ENCODE measurements at regions not wholly inside any gene's neighbourhood (a gene's known extent, or its start where the extent isn't known, plus 50 kb on each side); places are given as distances from the start of the nearest gene placed in this dataset.

- Histone ChIP-seq H3K4me1 (ENCODE audit: low read length) (no peaks in the 10 kb centered on the region), H3K27ac (ENCODE audit: low read length) (no peak overlapping the region), H2AFZ (ENCODE audit: low read length) (no peak overlapping the region), H3K9me2 (replicated peaks; ENCODE audit: insufficient read depth, low read length) (no peaks in the 10 kb centered on the region), H3K36me3 (replicated peaks; ENCODE audit: insufficient read depth, low read length) (no peaks in the 10 kb centered on the region), H3K9me3 (replicated peaks; ENCODE audit: insufficient read depth, low read length) (no peaks in the 10 kb centered on the region), H4K20me1 (ENCODE audit: insufficient read depth, low read length) (no peaks in the 10 kb centered on the region), H3K4me3 (ENCODE audit: low read length) (no peak overlapping the region), H3K9ac (ENCODE audit: low read length) (no peak overlapping the region), H3K4me2 (ENCODE audit: low read depth, low read length) (no peak overlapping the region), H3K79me2 (ENCODE audit: low read length) (no peaks in the 10 kb centered on the region), H3K27me3 (replicated peaks; ENCODE audit: insufficient read depth, low read length) (no peaks in the 10 kb centered on the region), H3F3A (ENCODE audit: insufficient read depth, low read length) (no peaks in the 10 kb centered on the region)
- TF ChIP-seq EZH2phosphoT487 (IDR thresholded peaks at IDR 0.05; ENCODE audit: low read length), result no peak
- DNase-seq, result no peak
Measured at GRCh38 chr22:47929073-47929472, 1166.6 kb downstream of the TBC1D22A start.

DNA sequence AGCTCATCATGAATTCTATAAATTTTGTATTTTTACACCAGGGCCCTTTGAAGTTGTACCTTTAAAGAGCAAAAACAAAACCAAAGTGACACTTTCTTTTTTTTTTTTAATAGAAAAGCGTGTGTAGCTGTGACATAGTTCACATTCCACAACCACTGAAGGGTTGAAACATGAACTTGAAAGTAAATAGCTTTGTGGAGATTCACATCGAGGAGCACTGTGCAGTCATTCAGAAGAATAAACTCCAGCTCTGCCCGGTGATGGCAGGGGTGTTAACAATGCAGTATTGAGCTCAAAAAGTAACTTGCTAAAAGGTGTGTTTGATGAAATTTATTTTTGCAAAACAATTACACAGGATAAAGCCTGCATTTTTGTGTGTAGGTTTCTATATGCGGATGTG, 1166.2 kb downstream of the TBC1D22A start:
- H3K9me3 ChIP-seq (replicated peaks; ENCODE audit: insufficient read depth, low read length), result no peaks in the 10 kb centered on the region
- H3F3A ChIP-seq (ENCODE audit: insufficient read depth, low read length), result no peaks in the 10 kb centered on the region
- H3K79me2 ChIP-seq (ENCODE audit: low read length), result no peaks in the 10 kb centered on the region
- H3K4me1 ChIP-seq (ENCODE audit: low read length), result no peaks in the 10 kb centered on the region
- no peak overlapping the region for H3K9ac ChIP-seq (ENCODE audit: low read length)
- H3K27ac ChIP-seq (ENCODE audit: low read length), result no peak overlapping the region
- no peaks in the 10 kb centered on the region for H3K27me3 ChIP-seq (replicated peaks; ENCODE audit: insufficient read depth, low read length)
- H3K36me3 ChIP-seq (replicated peaks; ENCODE audit: insufficient read depth, low read length), result no peaks in the 10 kb centered on the region
- no peak overlapping the region for H3K4me3 ChIP-seq (ENCODE audit: low read length)
- DNase-seq, result no peak
- no peaks in the 10 kb centered on the region for H4K20me1 ChIP-seq (ENCODE audit: insufficient read depth, low read length)
- H2AFZ ChIP-seq (ENCODE audit: low read length), result no peak overlapping the region
- TF ChIP-seq EZH2 (optimal IDR thresholded peaks at IDR 0.05; ENCODE audit: low read depth, low read length) (no peak), EZH2phosphoT487 (IDR thresholded peaks at IDR 0.05; ENCODE audit: low read length) (no peak)
- TF ChIP-seq, protein P1, sequence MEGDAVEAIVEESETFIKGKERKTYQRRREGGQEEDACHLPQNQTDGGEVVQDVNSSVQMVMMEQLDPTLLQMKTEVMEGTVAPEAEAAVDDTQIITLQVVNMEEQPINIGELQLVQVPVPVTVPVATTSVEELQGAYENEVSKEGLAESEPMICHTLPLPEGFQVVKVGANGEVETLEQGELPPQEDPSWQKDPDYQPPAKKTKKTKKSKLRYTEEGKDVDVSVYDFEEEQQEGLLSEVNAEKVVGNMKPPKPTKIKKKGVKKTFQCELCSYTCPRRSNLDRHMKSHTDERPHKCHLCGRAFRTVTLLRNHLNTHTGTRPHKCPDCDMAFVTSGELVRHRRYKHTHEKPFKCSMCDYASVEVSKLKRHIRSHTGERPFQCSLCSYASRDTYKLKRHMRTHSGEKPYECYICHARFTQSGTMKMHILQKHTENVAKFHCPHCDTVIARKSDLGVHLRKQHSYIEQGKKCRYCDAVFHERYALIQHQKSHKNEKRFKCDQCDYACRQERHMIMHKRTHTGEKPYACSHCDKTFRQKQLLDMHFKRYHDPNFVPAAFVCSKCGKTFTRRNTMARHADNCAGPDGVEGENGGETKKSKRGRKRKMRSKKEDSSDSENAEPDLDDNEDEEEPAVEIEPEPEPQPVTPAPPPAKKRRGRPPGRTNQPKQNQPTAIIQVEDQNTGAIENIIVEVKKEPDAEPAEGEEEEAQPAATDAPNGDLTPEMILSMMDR (IDR thresholded peaks at IDR 0.05; ENCODE audit: low read length), result no peak
- no peaks in the 10 kb centered on the region for H3K9me2 ChIP-seq (replicated peaks; ENCODE audit: insufficient read depth, low read length)
- H3K4me2 ChIP-seq (ENCODE audit: low read depth, low read length), result no peak overlapping the region

DNA sequence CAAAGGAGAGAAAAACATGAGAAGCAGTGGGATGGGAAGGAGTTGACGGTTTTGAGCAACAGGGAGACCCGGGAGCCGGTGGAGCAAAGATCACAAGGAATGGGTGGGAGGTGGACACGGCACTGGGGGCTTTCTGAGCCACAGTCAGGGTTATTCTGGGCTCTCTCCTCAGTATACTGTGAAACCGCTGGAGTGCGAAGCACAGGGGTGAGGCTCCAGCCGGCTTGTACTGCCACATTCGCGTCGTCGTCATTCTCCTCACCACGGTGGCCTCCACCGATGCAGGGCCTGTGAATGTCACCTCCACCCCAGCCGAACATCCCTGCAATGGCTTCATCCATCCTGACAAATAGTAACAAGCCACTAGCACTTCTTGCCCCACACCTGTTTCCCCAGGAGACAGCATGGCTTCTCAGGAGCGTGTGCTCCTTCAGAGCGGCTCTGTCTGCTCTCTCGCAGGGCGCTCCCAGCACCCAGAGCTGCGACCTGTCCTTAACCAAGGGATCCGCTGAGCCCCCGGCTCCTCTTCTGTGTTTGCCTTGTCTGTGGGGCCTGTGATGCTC, 1165.3 kb downstream of the TBC1D22A start:
- H3K9ac ChIP-seq (ENCODE audit: low read length), result no peak overlapping the region
- DNase-seq, result no peak

DNA sequence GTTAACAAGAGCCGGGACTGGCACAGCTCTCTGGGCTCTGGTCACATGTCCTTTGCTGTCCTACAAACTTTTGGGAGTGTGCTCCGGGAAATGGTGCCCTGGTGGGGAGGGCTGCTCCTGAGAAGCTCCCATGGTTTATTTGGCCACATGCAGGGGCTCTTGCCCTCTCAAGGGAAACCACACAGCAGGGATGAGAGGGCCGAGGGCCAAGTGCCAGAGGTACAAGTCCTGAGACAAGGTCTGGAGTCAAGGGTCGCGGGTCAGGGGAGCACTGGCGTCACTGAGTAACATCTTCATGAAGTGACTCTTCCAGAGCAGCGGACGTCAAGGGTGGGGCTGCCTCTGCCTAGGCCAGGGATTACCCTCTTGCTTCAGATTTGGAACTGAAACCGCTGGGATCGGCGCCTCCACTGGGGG, 1160.6 kb downstream of the TBC1D22A start:
- H3K36me3 ChIP-seq (replicated peaks; ENCODE audit: insufficient read depth, low read length), result no peaks in the 10 kb centered on the region
- H3K4me2 ChIP-seq (ENCODE audit: low read depth, low read length), result no peak overlapping the region
- H3F3A ChIP-seq (ENCODE audit: insufficient read depth, low read length), result peaks cover 8% of the 10 kb centered on the region; the same call in 1 of the 2 replicates
- H3K9me3 ChIP-seq (replicated peaks; ENCODE audit: insufficient read depth, low read length), result no peaks in the 10 kb centered on the region
- no peaks in the 10 kb centered on the region for H3K27me3 ChIP-seq (replicated peaks; ENCODE audit: insufficient read depth, low read length)
- TF ChIP-seq, protein P1 (IDR thresholded peaks at IDR 0.05; ENCODE audit: low read length), result no peak
- no peak for TF ChIP-seq EZH2 (optimal IDR thresholded peaks at IDR 0.05; ENCODE audit: low read depth, low read length)
- no peak for TF ChIP-seq EZH2phosphoT487 (IDR thresholded peaks at IDR 0.05; ENCODE audit: low read length)
- no peak for DNase-seq
- H3K4me3 ChIP-seq (ENCODE audit: low read length), result no peak overlapping the region
- no peak overlapping the region for H3K9ac ChIP-seq (ENCODE audit: low read length)
- H2AFZ ChIP-seq (ENCODE audit: low read length), result no peak overlapping the region
- no peaks in the 10 kb centered on the region for H3K9me2 ChIP-seq (replicated peaks; ENCODE audit: insufficient read depth, low read length)
- peaks cover 16% of the 10 kb centered on the region for H3K4me1 ChIP-seq (ENCODE audit: low read length)
- H3K79me2 ChIP-seq (ENCODE audit: low read length), result no peaks in the 10 kb centered on the region
- no peak overlapping the region for H3K27ac ChIP-seq (ENCODE audit: low read length)
- no peaks in the 10 kb centered on the region for H4K20me1 ChIP-seq (ENCODE audit: insufficient read depth, low read length)

More for the DNA sequence above, 1165.3 kb downstream of the TBC1D22A start:
- H3K4me3 ChIP-seq (ENCODE audit: low read length), result no peak overlapping the region
- H4K20me1 ChIP-seq (ENCODE audit: insufficient read depth, low read length), result no peaks in the 10 kb centered on the region
- H3K36me3 ChIP-seq (replicated peaks; ENCODE audit: insufficient read depth, low read length), result no peaks in the 10 kb centered on the region
- H3K4me2 ChIP-seq (ENCODE audit: low read depth, low read length), result no peak overlapping the region
- TF ChIP-seq EZH2phosphoT487 (IDR thresholded peaks at IDR 0.05; ENCODE audit: low read length) (no peak), EZH2 (optimal IDR thresholded peaks at IDR 0.05; ENCODE audit: low read depth, low read length) (no peak)
- TF ChIP-seq, protein P1 (IDR thresholded peaks at IDR 0.05; ENCODE audit: low read length), result no peak
- no peaks in the 10 kb centered on the region for H3K79me2 ChIP-seq (ENCODE audit: low read length)
- H3K4me1 ChIP-seq (ENCODE audit: low read length), result no peaks in the 10 kb centered on the region
- no peaks in the 10 kb centered on the region for H3K27me3 ChIP-seq (replicated peaks; ENCODE audit: insufficient read depth, low read length)
- H3K9me3 ChIP-seq (replicated peaks; ENCODE audit: insufficient read depth, low read length), result no peaks in the 10 kb centered on the region
- no peaks in the 10 kb centered on the region for H3K9me2 ChIP-seq (replicated peaks; ENCODE audit: insufficient read depth, low read length)
- no peak overlapping the region for H3K27ac ChIP-seq (ENCODE audit: low read length)
- no peak overlapping the region for H2AFZ ChIP-seq (ENCODE audit: low read length)
- no peaks in the 10 kb centered on the region for H3F3A ChIP-seq (ENCODE audit: insufficient read depth, low read length)

Data from MM.1S (cell line).